HCT116 (cell line): ENCODE measurements at regions not wholly inside any gene's neighbourhood (a gene's known extent, or its start where the extent isn't known, plus 50 kb on each side); places are given as distances from the start of the nearest gene placed in this dataset.
A peak's percentile ranks its signal among the peaks of the same experiment; 100 is the strongest.

ENCODE experiments used
- ATAC-seq: fragments of 200-7000 bp; cut with Tn5 transposase; 2 replicates; pipeline ENCODE4 v1.9.1; 2020; ENCODE audit warnings: mild to moderate bottlenecking, moderate library complexity
- BruUV-seq: library from RNA; stranded (reverse); fragments of 400-500 nt; replicated peaks from 2 replicates; lab custom pipeline; 2021; lab: Mats Ljungman, UMichigan
- CTCF ChIA-PET: fragments of 300-600 bp; sonication (Branson Sonifier 250); formaldehyde crosslinking; loops from one replicate; lab custom pipeline; 2021; ENCODE audit warnings: antibody characterized with exemption; lab: Charles Lee
- POLR2A ChIA-PET: fragments of 300-600, 350-600 bp; sonication (Branson Sonifier 250); formaldehyde crosslinking; loops from one replicate; lab custom pipeline; 2021; ENCODE audit warnings: antibody characterized with exemption; lab: Charles Lee
- RAD21 ChIA-PET, 2 experiments: fragments of 300-600 bp; sonication (Branson Sonifier 250); formaldehyde crosslinking; loops; one replicate each; lab custom pipeline; 2023; ENCODE audit warnings: low total read pairs in 2 of 2; ENCODE audit not compliant: uncharacterized antibody in 2 of 2, unreplicated experiment in 2 of 2, low non-redundant PET in 1 of 2; lab: Charles Lee
- DNase-seq: peaks from one replicate; pipeline ENCODE4 v3.0.0-alpha.2; 2010; ENCODE audit warnings: low read depth, low spot score
- H2AFZ ChIP-seq: fragments of 200-600 bp; shearing (Covaris generic), sonication (generic); 2 replicates; pipeline ENCODE4 v1.6.1; 2017; ENCODE audit warnings: low read depth, mixed run types, mixed read lengths, antibody characterized with exemption, low read length; ENCODE audit not compliant: poor library complexity, severe bottlenecking
- H3K27ac ChIP-seq: 2 replicates; pipeline ENCODE4 v1.5.1; 2012; ENCODE audit warnings: low read depth, low read length
- H3K27me3 ChIP-seq: fragments of 200-600 bp; sonication (generic); 2 replicates; pipeline ENCODE4 v1.6.1; 2016; ENCODE audit warnings: mixed run types, low read length, mixed read lengths; ENCODE audit not compliant: insufficient read depth
- H3K36me3 ChIP-seq, 2 experiments: fragments of 200-500 bp in 1 of 2; fragments of 200-600 bp in 1 of 2; sonication (Bioruptor generic) in 1 of 2; sonication (generic) in 1 of 2; 2 replicates each; pipeline versions ENCODE4 v1.5.1 to v1.6.1; 2014 to 2016; ENCODE audit warnings: low read length in 2 of 2, inconsistent platforms in 1 of 2, mixed read lengths in 1 of 2, mixed run types in 1 of 2; ENCODE audit not compliant: insufficient read depth in 2 of 2, control insufficient read depth in 1 of 2
- H3K4me1 ChIP-seq, 2 experiments: fragments of 200-600 bp in 1 of 2; sonication (generic) in 1 of 2; 2 replicates each; pipeline versions ENCODE4 v1.5.1 to v1.6.1; 2012 to 2017; ENCODE audit warnings: low read length in 2 of 2, inconsistent platforms in 1 of 2, mild to moderate bottlenecking in 1 of 2, mixed read lengths in 1 of 2, mixed run types in 1 of 2, moderate library complexity in 1 of 2; ENCODE audit not compliant: insufficient read depth in 2 of 2, control insufficient read depth in 1 of 2
- H3K4me2 ChIP-seq: fragments of 200-600 bp; sonication (generic); 2 replicates; pipeline ENCODE4 v1.6.1; 2017; ENCODE audit warnings: mixed run types, low read length, mixed read lengths
- H3K4me3 ChIP-seq, 2 experiments: fragments of 200-600 bp in 1 of 2; sonication (generic) in 1 of 2; replicated peaks in 1 of 2; 2 replicates each; pipeline ENCODE4 v1.5.1; 2011 to 2016; ENCODE audit warnings: low read length in 2 of 2, control low read depth in 1 of 2, low read depth in 1 of 2, mild to moderate bottlenecking in 1 of 2, mixed read lengths in 1 of 2, mixed run types in 1 of 2
- H3K79me2 ChIP-seq: fragments of 200-600 bp; sonication (generic); 2 replicates; pipeline ENCODE4 v1.6.1; 2017; ENCODE audit warnings: mild to moderate bottlenecking, mixed run types, low read length, moderate library complexity, mixed read lengths; ENCODE audit not compliant: insufficient read depth
- H3K9ac ChIP-seq: fragments of 200-600 bp; sonication (generic); 2 replicates; pipeline ENCODE4 v1.6.1; 2016; ENCODE audit warnings: low read length, mixed read lengths
- H3K9me2 ChIP-seq: fragments of 200-600 bp; sonication (generic), shearing (Covaris generic); 2 replicates; pipeline ENCODE4 v1.6.1; 2017; ENCODE audit warnings: mixed run types, mild to moderate bottlenecking, moderate library complexity; ENCODE audit not compliant: insufficient read depth
- H3K9me3 ChIP-seq, 2 experiments: fragments of 200-500 bp in 1 of 2; fragments of 200-600 bp in 1 of 2; sonication (Bioruptor generic) in 1 of 2; sonication (generic) in 1 of 2; 2 replicates each; pipeline ENCODE4 v1.6.1; 2014 to 2017; ENCODE audit warnings: low read length in 2 of 2, mixed read lengths in 2 of 2, inconsistent platforms in 1 of 2, low read depth in 1 of 2, mild to moderate bottlenecking in 1 of 2, mixed run types in 1 of 2, moderate library complexity in 1 of 2; ENCODE audit not compliant: control insufficient read depth in 1 of 2, insufficient read depth in 1 of 2
- H4K20me1 ChIP-seq: fragments of 200-600 bp; sonication (generic), shearing (Covaris generic); 2 replicates; pipeline ENCODE4 v1.6.1; 2017; ENCODE audit warnings: mixed run types, mild to moderate bottlenecking, moderate library complexity; ENCODE audit not compliant: insufficient read depth
- CEBPB ChIP-seq: IDR thresholded peaks from 2 replicates; pipeline ENCODE4 v1.6.1; 2012; ENCODE audit warnings: low read depth
- CTCF ChIP-seq, 3 experiments: fragments of 200-600 bp in 1 of 3; sonication (generic) in 1 of 3; IDR thresholded peaks in 2 of 3; conservative IDR thresholded peaks in 1 of 3; 2 replicates each; pipeline ENCODE4 v1.5.1; 2012 to 2017; ENCODE audit warnings: low read depth in 2 of 3, low read length in 2 of 3, antibody characterized with exemption in 1 of 3, borderline replicate concordance in 1 of 3, control low read depth in 1 of 3, mild to moderate bottlenecking in 1 of 3, mixed read lengths in 1 of 3, mixed run types in 1 of 3, moderate library complexity in 1 of 3; ENCODE audit not compliant: insufficient read depth in 1 of 3
- EGR1 ChIP-seq: IDR thresholded peaks from 2 replicates; pipeline ENCODE4 v1.6.1; 2012; ENCODE audit warnings: low read depth
- ELF1 ChIP-seq: IDR thresholded peaks from 2 replicates; pipeline ENCODE4 v1.6.1; 2012; ENCODE audit warnings: low read depth, borderline replicate concordance
- EZH2phosphoT487 ChIP-seq: fragments of 200-600 bp; IDR thresholded peaks from 2 replicates; pipeline ENCODE4 v1.6.1; 2018; ENCODE audit warnings: antibody characterized with exemption, borderline replicate concordance
- MAX ChIP-seq: IDR thresholded peaks from 2 replicates; pipeline ENCODE4 v1.6.1; 2012
- POLR2A ChIP-seq: IDR thresholded peaks from 2 replicates; pipeline ENCODE4 v1.7.0; 2011; ENCODE audit warnings: borderline replicate concordance; ENCODE audit not compliant: insufficient read depth, insufficient read length; ENCODE audit errors: extremely low read depth
- RAD21 ChIP-seq: IDR thresholded peaks from 2 replicates; pipeline ENCODE4 v1.6.1; 2012; ENCODE audit warnings: low read depth, mild to moderate bottlenecking
- SIN3A ChIP-seq: IDR thresholded peaks from 2 replicates; pipeline ENCODE4 v1.6.1; 2012; ENCODE audit warnings: low read depth
- SRF ChIP-seq: IDR thresholded peaks from 2 replicates; pipeline ENCODE4 v1.6.1; 2012; ENCODE audit warnings: low read depth
- ZBTB33 ChIP-seq: IDR thresholded peaks from 2 replicates; pipeline ENCODE4 v1.6.1; 2011; ENCODE audit warnings: mild to moderate bottlenecking, low read length, moderate library complexity; ENCODE audit not compliant: insufficient replicate concordance; ENCODE audit errors: extremely low read depth
- ZFX ChIP-seq: fragments of 450-650 bp; IDR thresholded peaks from 2 replicates; pipeline ENCODE4 v1.6.1; 2017
- ZNF274 ChIP-seq: fragments of 200-500 bp; sonication (Bioruptor generic); IDR thresholded peaks from 2 replicates; pipeline ENCODE4 v1.6.1; 2014; ENCODE audit warnings: mild to moderate bottlenecking, low read depth, low read length, inconsistent platforms
- intact Hi-C: fragments of 100-400 bp; cut with micrococcal nuclease; formaldehyde crosslinking; loops from 2 replicates; pipeline ENCODE4 v1.10.0; 2022

- RAD21 ChIA-PET, result no interaction called here
- ATAC-seq, result 0 out of 2 replicates have a peak, but pooled peaks have one; percentile 38
Observed at GRCh38 chr4:122224348-122224747, 72.2 kb downstream of the BLTP1 start.

More at GRCh38 chr4:122224348-122224747, 72.2 kb downstream of the BLTP1 start:
- intact Hi-C loops, result loop anchor here (1.0 kb wide), 1 partner anchor 325 kb away; no protein-coding TSS in a partner anchor
- ChIA-PET POLR2A (no interaction called here), CTCF (interaction anchor here (0.8 to 1.3 kb wide), 3 partner anchors 9 to 324 kb away, joined by 3 to 5 read pairs (median 4); no protein-coding TSS in a partner anchor)
- no peaks in the 10 kb centered on the region for H3K27me3 ChIP-seq
- H3K4me3 ChIP-seq, result no peak overlapping the region
- no peaks in the 10 kb centered on the region for H3K36me3 ChIP-seq
- H3K4me2 ChIP-seq, result no peak overlapping the region
- H3K9me2 ChIP-seq, result no peaks in the 10 kb centered on the region
- TF ChIP-seq MAX, result no peak
- TF ChIP-seq RAD21, result peak; percentile 39
- no peak for TF ChIP-seq SRF
- no peak for TF ChIP-seq POLR2A
- TF ChIP-seq EGR1, result no peak
- peak in 2 of 3 experiments; percentile 30 to 48; a peak in 3 of 6 replicates for TF ChIP-seq CTCF (IDR thresholded peaks at IDR 0.05 in 2 of 3, conservative IDR thresholded peaks at IDR 0.05 in 1 of 3; ENCODE audit: borderline replicate concordance in 1 of 3, insufficient read depth in 1 of 3, low read depth in 2 of 3, low read length in 2 of 3)
- no peak for TF ChIP-seq ZNF274
- TF ChIP-seq ZBTB33, result no peak
- TF ChIP-seq ZFX, result no peak
- TF ChIP-seq CEBPB, result no peak
- no peak for TF ChIP-seq ELF1
- no peak for TF ChIP-seq EZH2phosphoT487
- no peak for TF ChIP-seq SIN3A
- H2AFZ ChIP-seq, result no peak overlapping the region
- no peaks in the 10 kb centered on the region for H3K79me2 ChIP-seq
- H3K9ac ChIP-seq, result no peak overlapping the region
- no peaks in the 10 kb centered on the region for H4K20me1 ChIP-seq
- no peak for DNase-seq
- H3K4me1 ChIP-seq, result no peaks in the 10 kb centered on the region
- no peak overlapping the region for H3K27ac ChIP-seq
- no peaks in the 10 kb centered on the region for H3K9me3 ChIP-seq
- BruUV-seq, result no TSS peak
